ENCODE measurements at regions not wholly inside any gene's neighbourhood (a gene's known extent, or its start where the extent isn't known, plus 50 kb on each side); places are given as distances from the start of the nearest gene placed in this dataset.

GRCh38 chr6:147067184-147067583 lies 137.0 kb upstream of the STXBP5 start:
- no peak for TF ChIP-seq POLR2A (IDR thresholded peaks at IDR 0.05)
- no peak for TF ChIP-seq CTCF (IDR thresholded peaks at IDR 0.05)
